ENCODE measurements at regions not wholly inside any gene's neighbourhood (a gene's known extent, or its start where the extent isn't known, plus 50 kb on each side); places are given as distances from the start of the nearest gene placed in this dataset.

DNA sequence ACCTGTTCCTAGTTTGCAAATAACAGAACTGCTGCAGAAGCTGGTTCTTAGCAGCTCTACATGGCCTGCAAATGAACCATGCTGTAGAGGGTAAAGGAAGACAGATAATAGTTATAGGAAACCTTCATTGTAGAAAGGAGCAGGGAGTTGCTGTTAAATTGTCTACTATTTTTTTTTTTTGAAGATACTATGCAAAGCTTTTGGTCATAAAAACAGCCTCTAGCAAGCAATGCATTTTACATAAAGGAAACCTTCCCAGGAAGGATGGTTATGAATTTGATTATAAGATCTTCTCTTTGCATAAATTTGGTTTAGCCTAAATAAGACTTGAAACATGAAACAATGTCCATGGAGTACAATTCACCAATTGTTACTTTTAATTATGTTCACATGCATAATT, 793.4 kb downstream of the SLC4A3 start:
- H3K4me1 ChIP-seq = no peaks in the 10 kb centered on the region
- no peaks in the 10 kb centered on the region for H3K27me3 ChIP-seq (replicated peaks in 1 of 7)
- intact Hi-C loops (cut with DNase I; ENCODE audit: low total_unique reads) = no loop called here
- no peak for TF ChIP-seq POLR2AphosphoS5 (IDR thresholded peaks at IDR 0.05)
- no peak for TF ChIP-seq POLR2A (IDR thresholded peaks at IDR 0.05)
- no peaks in the 10 kb centered on the region for H3K36me3 ChIP-seq
- H3K9me3 ChIP-seq = peaks cover 0 to 10% (median 0%) of the 10 kb centered on the region in 8 donors
- no peak overlapping the region for H3K4me3 ChIP-seq
- no peak for DNase-seq
- no peak overlapping the region for H3K27ac ChIP-seq

DNA sequence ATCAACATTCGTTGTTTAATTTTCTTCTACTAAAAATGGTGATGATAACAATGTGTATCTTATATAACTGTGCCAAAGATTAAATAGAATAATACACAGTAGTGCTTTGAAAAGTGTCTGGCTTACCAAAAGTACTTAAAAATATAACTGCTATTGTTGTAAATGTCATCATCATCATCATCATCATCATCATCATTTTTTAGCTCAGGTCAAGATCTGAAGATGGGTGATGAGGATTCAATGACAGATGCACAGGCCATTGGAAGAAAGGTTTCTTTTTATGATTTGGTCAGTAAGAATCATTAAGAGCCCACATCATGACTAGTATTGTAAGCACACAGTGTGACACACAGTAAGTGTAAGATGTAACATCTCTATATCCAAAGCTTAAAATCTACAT, 795.2 kb downstream of the SLC4A3 start:
- H3K4me1 ChIP-seq = no peaks in the 10 kb centered on the region
- intact Hi-C loops (cut with DNase I; ENCODE audit: low total_unique reads) = no loop called here
- H3K9me3 ChIP-seq = peaks cover 0 to 10% (median 0%) of the 10 kb centered on the region in 8 donors
- WGBS, 5 donors = 54 to 85% (median 70%) methylated on average over 1 of the region's 1 CpG
- no peak overlapping the region for H3K4me3 ChIP-seq
- H3K27ac ChIP-seq = no peak overlapping the region
- H3K27me3 ChIP-seq (replicated peaks in 1 of 7) = no peaks in the 10 kb centered on the region
- DNase-seq = no peak
- H3K36me3 ChIP-seq = no peaks in the 10 kb centered on the region
- TF ChIP-seq POLR2AphosphoS5 (IDR thresholded peaks at IDR 0.05) = no peak
- TF ChIP-seq POLR2A (IDR thresholded peaks at IDR 0.05) = no peak
- TF ChIP-seq, protein P1, sequence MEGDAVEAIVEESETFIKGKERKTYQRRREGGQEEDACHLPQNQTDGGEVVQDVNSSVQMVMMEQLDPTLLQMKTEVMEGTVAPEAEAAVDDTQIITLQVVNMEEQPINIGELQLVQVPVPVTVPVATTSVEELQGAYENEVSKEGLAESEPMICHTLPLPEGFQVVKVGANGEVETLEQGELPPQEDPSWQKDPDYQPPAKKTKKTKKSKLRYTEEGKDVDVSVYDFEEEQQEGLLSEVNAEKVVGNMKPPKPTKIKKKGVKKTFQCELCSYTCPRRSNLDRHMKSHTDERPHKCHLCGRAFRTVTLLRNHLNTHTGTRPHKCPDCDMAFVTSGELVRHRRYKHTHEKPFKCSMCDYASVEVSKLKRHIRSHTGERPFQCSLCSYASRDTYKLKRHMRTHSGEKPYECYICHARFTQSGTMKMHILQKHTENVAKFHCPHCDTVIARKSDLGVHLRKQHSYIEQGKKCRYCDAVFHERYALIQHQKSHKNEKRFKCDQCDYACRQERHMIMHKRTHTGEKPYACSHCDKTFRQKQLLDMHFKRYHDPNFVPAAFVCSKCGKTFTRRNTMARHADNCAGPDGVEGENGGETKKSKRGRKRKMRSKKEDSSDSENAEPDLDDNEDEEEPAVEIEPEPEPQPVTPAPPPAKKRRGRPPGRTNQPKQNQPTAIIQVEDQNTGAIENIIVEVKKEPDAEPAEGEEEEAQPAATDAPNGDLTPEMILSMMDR (IDR thresholded peaks at IDR 0.05 in 8 of 11, conservative IDR thresholded peaks at IDR 0.05 in 3 of 11) = no peak

DNA sequence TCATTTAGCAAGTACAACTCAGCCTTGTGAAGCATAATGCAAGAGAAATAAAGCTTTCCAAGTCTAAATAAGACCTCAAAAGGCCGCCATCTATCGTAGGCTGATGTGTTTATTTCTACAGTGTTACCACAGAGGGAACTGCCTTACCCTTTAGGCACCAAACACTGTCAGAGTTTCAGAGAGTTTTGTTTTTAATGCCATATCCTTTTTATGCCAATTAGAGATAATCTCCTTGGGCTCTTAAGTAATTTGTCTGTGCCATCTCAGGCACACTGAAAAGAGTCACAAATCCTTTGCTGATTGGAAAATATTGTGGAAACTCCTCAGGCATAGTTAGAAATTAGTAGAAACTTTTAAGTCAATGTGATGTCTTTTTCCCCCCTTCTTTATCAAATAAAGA, 797.1 kb downstream of the SLC4A3 start:
- no peak overlapping the region for H3K27ac ChIP-seq
- 57 to 72% (median 66%) methylated on average over 2 of the region's 2 CpGs for WGBS, 5 donors

DNA sequence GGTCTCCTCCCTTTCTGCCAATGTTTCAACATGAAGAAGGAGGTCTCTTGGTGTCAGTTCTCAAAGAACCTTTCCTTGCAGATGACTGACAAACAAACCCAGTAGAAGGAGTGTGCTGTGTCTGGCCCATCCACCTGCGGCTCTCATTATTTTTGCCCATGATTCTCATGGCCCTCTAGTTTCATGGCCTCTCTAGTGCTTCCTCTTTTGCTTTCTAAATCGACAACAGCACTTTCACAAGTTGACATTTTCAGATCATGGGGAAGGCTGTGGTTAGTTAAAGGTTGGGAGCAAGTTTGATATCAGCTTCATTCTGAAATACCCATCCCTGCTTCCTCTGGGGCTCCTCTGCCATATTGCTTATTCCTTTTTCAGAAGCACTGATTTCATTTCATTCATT, 805.2 kb downstream of the SLC4A3 start:
- H3K27me3 ChIP-seq (replicated peaks in 1 of 7) = no peaks in the 10 kb centered on the region
- intact Hi-C loops (cut with DNase I; ENCODE audit: low total_unique reads) = no loop called here
- no peak overlapping the region for H3K27ac ChIP-seq
- no peak overlapping the region for H3K4me3 ChIP-seq
- no peak for TF ChIP-seq POLR2A (IDR thresholded peaks at IDR 0.05)
- H3K9me3 ChIP-seq = no peaks in the 10 kb centered on the region
- WGBS, 5 donors = 47 to 57% (median 53%) methylated on average over 2 of the region's 2 CpGs
- H3K36me3 ChIP-seq = no peaks in the 10 kb centered on the region
- no peak for DNase-seq
- H3K4me1 ChIP-seq = no peaks in the 10 kb centered on the region

More for the DNA sequence above, 797.1 kb downstream of the SLC4A3 start:
- no peak for TF ChIP-seq POLR2AphosphoS5 (IDR thresholded peaks at IDR 0.05)
- TF ChIP-seq, protein P1 (IDR thresholded peaks at IDR 0.05 in 8 of 11, conservative IDR thresholded peaks at IDR 0.05 in 3 of 11) = no peak
- TF ChIP-seq POLR2A (IDR thresholded peaks at IDR 0.05) = no peak
- Histone ChIP-seq H3K36me3 (no peaks in the 10 kb centered on the region), H3K4me3 (no peak overlapping the region), H3K9me3 (peaks cover 0 to 10% (median 0%) of the 10 kb centered on the region in 8 donors), H3K4me1 (no peaks in the 10 kb centered on the region), H3K27me3 (replicated peaks in 1 of 7) (no peaks in the 10 kb centered on the region)
- intact Hi-C loops (cut with DNase I; ENCODE audit: low total_unique reads) = no loop called here
- DNase-seq = no peak

DNA sequence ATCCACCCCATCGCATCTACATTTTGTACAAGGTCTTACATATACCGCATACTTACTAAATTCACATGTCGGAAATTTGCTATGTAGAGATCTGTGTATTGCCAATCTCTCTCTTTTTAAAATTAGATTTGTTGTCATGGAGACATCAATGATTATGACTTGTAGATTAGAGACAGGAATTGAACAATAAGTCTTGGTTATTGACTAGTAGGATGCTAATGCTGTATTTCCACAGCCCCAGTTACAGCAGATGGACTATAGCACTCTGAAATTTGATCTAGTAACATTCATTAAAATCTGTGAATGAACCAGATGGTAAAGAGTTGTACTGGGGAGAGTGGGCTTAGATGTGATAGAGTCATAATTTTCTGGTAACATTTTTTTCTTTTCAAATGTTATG, 805.7 kb downstream of the SLC4A3 start:
- Histone ChIP-seq H3K27ac (no peak overlapping the region), H3K4me1 (no peaks in the 10 kb centered on the region), H3K36me3 (no peaks in the 10 kb centered on the region), H3K4me3 (no peak overlapping the region), H3K9me3 (no peaks in the 10 kb centered on the region), H3K27me3 (replicated peaks in 1 of 7) (no peaks in the 10 kb centered on the region)
- intact Hi-C loops (cut with DNase I; ENCODE audit: low total_unique reads) = no loop called here
- TF ChIP-seq POLR2A (IDR thresholded peaks at IDR 0.05) (no peak), POLR2AphosphoS5 (IDR thresholded peaks at IDR 0.05) (no peak)
- TF ChIP-seq, protein P1 (IDR thresholded peaks at IDR 0.05 in 8 of 11, conservative IDR thresholded peaks at IDR 0.05 in 3 of 11) = no peak
- WGBS, 5 donors = 95 to 100% (median 96%) methylated on average over 3 of the region's 3 CpGs
- no peak for DNase-seq
